ENCODE measurements at regions not wholly inside any gene's neighbourhood (a gene's known extent, or its start where the extent isn't known, plus 50 kb on each side); places are given as distances from the start of the nearest gene placed in this dataset.
"Not testable (repeated sequence)": the region's sequence is repeated elsewhere in the genome, so short reads cannot be mapped to it uniquely, and the experiment has no call there.

GRCh38 chr3:188019727-188020126, 134.2 kb upstream of the LPP start:
- Histone ChIP-seq H3K36me3 (ENCODE audit: control insufficient read depth, insufficient read depth, low read length) (no peaks in the 10 kb centered on the region), H3K27me3 (ENCODE audit: control insufficient read depth, insufficient read depth, low read length) (no peaks in the 10 kb centered on the region; the same call in 1 of the 2 replicates), H3K4me3 (ENCODE audit: low read depth, low read length) (no peak overlapping the region)
- no peak for DNase-seq (ENCODE audit: low read depth)
- no peak for TF ChIP-seq CTCF (IDR thresholded peaks at IDR 0.05; ENCODE audit: insufficient read depth, low read depth, low read length)
- CTCF ChIA-PET: no interaction called here
- POLR2A ChIA-PET: no interaction called here

GRCh38 chr3:188021041-188021440, 132.9 kb upstream of the LPP start:
- TF ChIP-seq CTCF (IDR thresholded peaks at IDR 0.05; ENCODE audit: insufficient read depth, low read depth, low read length): no peak

GRCh38 chr3:188021502-188022040, 132.4 kb upstream of the LPP start:
- ChIA-PET CTCF (interaction anchor here (1.1 kb wide), 1 partner anchor 281 kb away, joined by 3 read pairs; no protein-coding TSS in a partner anchor), POLR2A (no interaction called here)
- no peak overlapping the region for H3K4me3 ChIP-seq (ENCODE audit: low read depth, low read length)
- no peaks in the 10 kb centered on the region; the same call in 1 of the 2 replicates for H3K27me3 ChIP-seq (ENCODE audit: control insufficient read depth, insufficient read depth, low read length)
- no peaks in the 10 kb centered on the region for H3K36me3 ChIP-seq (ENCODE audit: control insufficient read depth, insufficient read depth, low read length)
- no peak for TF ChIP-seq CTCF (IDR thresholded peaks at IDR 0.05; ENCODE audit: insufficient read depth, low read depth, low read length)
- DNase-seq (ENCODE audit: low read depth): peak; percentile 19

More at GRCh38 chr3:188021041-188021440, 132.9 kb upstream of the LPP start:
- ChIA-PET POLR2A (no interaction called here), CTCF (no interaction called here)
- H3K4me3 ChIP-seq (ENCODE audit: low read depth, low read length): no peak overlapping the region
- no peaks in the 10 kb centered on the region; the same call in 1 of the 2 replicates for H3K27me3 ChIP-seq (ENCODE audit: control insufficient read depth, insufficient read depth, low read length)
- no peak for DNase-seq (ENCODE audit: low read depth)
- H3K36me3 ChIP-seq (ENCODE audit: control insufficient read depth, insufficient read depth, low read length): no peaks in the 10 kb centered on the region

GRCh38 chr3:188022902-188023301, 131.1 kb upstream of the LPP start:
- DNase-seq (ENCODE audit: low read depth); POLR2A ChIA-PET; CTCF ChIA-PET; H3K36me3 ChIP-seq (ENCODE audit: control insufficient read depth, insufficient read depth, low read length); H3K27me3 ChIP-seq (ENCODE audit: control insufficient read depth, insufficient read depth, low read length); H3K4me3 ChIP-seq (ENCODE audit: low read depth, low read length): not testable (repeated sequence)

GRCh38 chr3:188025555-188025954, 128.4 kb upstream of the LPP start:
- POLR2A ChIA-PET: no interaction called here

More at GRCh38 chr3:188025555-188025954, 128.4 kb upstream of the LPP start:
- no peaks in the 10 kb centered on the region for H3K36me3 ChIP-seq (ENCODE audit: control insufficient read depth, insufficient read depth, low read length)
- H3K4me3 ChIP-seq (ENCODE audit: low read depth, low read length): no peak overlapping the region
- CTCF ChIA-PET: no interaction called here
- DNase-seq (ENCODE audit: low read depth): no peak
- TF ChIP-seq CTCF (IDR thresholded peaks at IDR 0.05; ENCODE audit: insufficient read depth, low read depth, low read length): no peak
- no peaks in the 10 kb centered on the region for H3K27me3 ChIP-seq (ENCODE audit: control insufficient read depth, insufficient read depth, low read length)

Measured in BJ (cell line).